Endothelial cell of hepatic sinusoid (primary cell): ENCODE measurements at regions not wholly inside any gene's neighbourhood (a gene's known extent, or its start where the extent isn't known, plus 50 kb on each side); places are given as distances from the start of the nearest gene placed in this dataset.

ENCODE experiments used
- in situ Hi-C: cut with HindIII; loops from 2 replicates; pipeline ENCODE4 v1.10.0; 2017; ENCODE audit warnings: low sequenced_read_pairs

GRCh38 chr4:130124066-130124465 lies 1028.1 kb downstream of the C4orf33 start:
- in situ Hi-C loops, result no loop called here

GRCh38 chr4:130125467-130125866 lies 1029.5 kb downstream of the C4orf33 start:
- in situ Hi-C loops, result no loop called here

GRCh38 chr4:130127297-130127696 lies 1031.3 kb downstream of the C4orf33 start:
- in situ Hi-C loops, result no loop called here

GRCh38 chr4:130131536-130131935 lies 1035.6 kb downstream of the C4orf33 start:
- in situ Hi-C loops, result no loop called here

GRCh38 chr4:130141651-130142050 lies 1045.7 kb downstream of the C4orf33 start:
- in situ Hi-C loops, result no loop called here

- in situ Hi-C loops, result no loop called here
Observed at GRCh38 chr4:130143656-130144055, 1047.7 kb downstream of the C4orf33 start.

DNA sequence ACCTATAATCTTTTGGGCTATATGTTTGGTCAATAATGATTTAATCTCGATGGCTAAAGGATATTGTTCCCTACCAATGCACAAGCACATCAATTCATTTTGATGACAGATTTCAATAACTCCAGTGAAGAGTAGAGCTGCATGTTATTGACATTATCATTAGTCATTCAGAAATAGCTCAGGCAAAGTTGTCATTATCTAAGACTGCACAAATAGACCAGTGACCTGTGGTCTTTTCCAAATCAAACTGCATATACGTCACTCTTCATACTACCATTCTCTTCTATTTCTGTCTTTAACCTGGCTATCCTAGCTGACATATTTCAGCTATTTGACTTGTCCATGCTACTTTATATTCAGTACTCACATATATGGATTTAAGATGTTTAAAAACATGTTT lies 1050.8 kb downstream of the C4orf33 start:
- in situ Hi-C loops, result no loop called here

DNA sequence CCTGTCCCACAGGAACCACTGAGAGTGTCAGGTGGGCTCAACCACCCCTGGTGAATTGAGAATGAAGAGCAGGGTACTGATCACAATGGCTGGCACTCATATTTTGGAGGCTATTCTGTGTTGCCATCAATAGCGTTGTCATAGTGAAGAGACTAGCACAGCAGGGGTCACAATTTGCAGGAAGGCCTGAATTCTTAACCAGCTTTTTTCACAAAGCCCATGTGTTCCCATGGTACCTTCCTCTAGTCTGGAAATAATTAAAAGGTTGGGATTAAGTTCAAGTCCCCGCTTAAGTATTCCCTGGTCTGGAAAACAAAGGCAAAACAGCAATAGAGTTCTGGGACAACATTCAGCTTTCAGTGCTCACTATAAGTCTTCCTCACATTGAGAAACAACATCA lies 1051.7 kb downstream of the C4orf33 start:
- in situ Hi-C loops, result no loop called here

DNA sequence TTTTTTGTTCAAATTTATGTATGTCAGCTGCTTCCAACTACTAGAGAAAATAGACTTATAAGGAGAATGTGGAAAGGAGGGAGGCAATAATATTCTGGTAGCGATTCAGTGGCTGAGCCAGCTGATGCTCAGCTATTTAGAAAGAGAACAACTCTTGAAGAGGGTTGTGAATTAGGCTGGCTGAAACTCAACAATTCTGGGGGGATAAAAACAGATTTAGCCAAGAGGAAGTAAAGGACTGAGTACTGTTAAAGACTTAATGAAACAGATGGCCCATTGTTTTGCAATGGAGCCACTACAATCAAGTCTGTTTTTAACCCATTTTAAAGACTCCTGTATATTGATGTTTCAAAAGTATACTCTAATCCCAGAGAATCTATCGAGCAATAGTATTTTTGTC lies 1058.9 kb downstream of the C4orf33 start:
- in situ Hi-C loops, result no loop called here

- in situ Hi-C loops, result no loop called here
Observed at GRCh38 chr4:130163701-130164100, 1067.7 kb downstream of the C4orf33 start.

GRCh38 chr4:130165381-130165780 lies 1069.4 kb downstream of the C4orf33 start:
- in situ Hi-C loops, result no loop called here

- in situ Hi-C loops, result no loop called here
Observed at GRCh38 chr4:130172156-130172555, 1076.2 kb downstream of the C4orf33 start.

DNA sequence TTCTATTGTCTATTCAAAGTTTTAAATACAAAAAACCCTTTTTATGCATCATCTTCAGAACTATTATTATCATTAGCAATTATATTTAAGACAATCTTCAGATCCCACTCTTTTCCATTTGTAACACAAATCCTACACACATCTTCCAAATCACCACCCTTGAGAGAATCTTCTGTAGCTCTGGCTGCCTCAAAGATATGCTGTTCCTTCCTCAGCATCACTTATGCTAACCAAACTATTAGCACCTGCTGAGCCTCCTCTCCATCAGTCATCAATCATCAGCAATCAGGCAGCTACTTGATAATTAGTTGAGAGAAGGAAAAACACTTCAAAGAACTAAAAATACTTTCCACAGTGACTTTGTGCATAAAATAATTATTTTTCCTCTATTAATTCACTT lies 1082.2 kb downstream of the C4orf33 start:
- in situ Hi-C loops, result no loop called here

DNA sequence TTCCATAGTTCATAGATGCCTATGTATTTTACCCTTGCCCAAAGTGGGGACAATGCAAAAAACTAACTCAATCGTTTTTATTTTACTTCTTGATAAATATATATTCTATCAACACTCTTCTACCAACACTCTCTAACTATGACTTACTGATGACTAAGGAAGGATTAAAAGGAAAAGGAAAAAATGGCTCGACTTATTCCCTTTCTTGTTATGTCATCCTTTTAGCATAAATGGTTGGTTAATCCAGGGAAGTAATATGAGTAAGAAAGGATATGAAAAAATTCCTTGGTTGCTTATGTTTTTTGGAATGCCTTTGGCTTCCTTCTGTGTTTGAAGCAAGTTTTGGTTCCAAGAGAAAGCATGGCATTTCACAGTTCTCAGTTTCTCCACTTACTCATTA lies 1087.1 kb downstream of the C4orf33 start:
- in situ Hi-C loops, result no loop called here

GRCh38 chr4:130183766-130184165 lies 1087.8 kb downstream of the C4orf33 start:
- in situ Hi-C loops, result no loop called here

DNA sequence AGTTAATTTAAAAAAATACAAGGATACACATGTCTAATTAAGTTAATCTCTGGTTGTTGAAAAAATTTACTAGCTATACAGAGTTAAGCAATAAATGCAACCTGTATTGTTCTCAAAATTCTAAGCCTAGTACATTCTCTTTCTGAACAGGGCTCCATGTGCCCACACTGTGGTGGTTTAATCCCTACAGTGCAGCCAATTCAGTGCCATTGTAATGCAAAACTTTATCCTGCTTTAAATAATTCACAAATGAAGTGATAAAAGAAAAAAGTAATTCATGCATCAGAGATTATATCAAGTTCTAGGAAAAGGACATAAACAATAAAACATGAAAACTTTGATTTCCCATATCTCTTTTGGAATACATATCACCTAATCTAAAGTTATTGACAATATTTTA lies 1089.2 kb downstream of the C4orf33 start:
- in situ Hi-C loops, result no loop called here

DNA sequence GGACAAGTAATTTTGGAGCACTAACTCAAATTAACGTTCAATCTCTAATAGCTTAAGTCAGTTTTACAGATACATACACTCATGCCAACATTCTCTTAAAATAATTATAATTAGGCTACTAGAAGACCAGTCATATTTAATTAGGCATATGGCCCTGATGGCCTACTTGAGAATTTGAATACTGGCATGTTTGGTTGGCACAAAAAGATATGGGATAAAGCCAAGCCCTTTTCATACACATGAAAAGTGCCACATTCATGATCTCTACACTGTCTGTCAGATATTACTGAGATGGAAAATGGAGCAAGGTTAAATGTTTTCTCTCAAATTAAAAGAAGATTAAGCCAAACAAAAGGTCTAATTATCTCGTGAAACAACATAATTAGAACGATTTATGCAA lies 1091.0 kb downstream of the C4orf33 start:
- in situ Hi-C loops, result no loop called here

DNA sequence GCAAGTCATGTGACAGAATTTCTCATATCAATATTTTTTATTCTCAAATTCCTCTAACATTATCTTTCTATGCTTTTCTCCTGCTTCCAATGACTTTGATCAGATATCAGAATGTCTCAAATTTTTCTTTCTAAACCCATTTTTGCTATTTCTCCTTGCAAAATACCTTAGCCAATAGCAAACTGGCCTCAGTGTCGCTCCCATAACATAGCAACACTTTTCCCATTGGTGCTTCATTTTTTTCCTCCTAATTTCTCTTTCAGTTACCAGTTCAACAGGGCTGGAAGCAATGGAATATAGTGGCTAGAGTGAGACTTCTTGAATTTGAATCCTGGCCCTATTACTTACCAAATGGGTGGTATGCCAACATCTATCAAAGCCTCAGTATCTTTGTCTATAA lies 1091.6 kb downstream of the C4orf33 start:
- in situ Hi-C loops, result no loop called here

DNA sequence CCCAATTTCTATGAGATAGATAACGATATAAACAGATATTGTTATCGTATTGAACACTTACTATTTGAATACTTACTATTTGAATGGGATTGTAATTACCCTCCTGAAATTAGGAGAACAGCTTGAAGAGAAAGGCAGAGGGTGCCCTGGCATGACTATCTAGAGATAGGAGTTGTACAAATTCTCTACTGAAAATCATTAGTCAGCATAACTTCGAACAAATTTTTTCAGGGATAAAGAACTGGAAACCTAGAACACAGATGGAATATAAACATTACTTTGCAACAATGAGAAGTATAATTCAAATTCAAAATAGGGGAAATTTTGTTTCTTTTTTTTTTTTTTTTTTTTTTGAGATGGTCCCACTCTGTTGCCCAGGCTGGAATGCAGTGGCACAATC lies 1096.8 kb downstream of the C4orf33 start:
- in situ Hi-C loops, result no loop called here

GRCh38 chr4:130197946-130198345 lies 1102.0 kb downstream of the C4orf33 start:
- in situ Hi-C loops, result no loop called here

GRCh38 chr4:130203571-130203970 lies 1107.6 kb downstream of the C4orf33 start:
- in situ Hi-C loops, result no loop called here

GRCh38 chr4:130210864-130211263 lies 1114.9 kb downstream of the C4orf33 start:
- in situ Hi-C loops, result no loop called here

DNA sequence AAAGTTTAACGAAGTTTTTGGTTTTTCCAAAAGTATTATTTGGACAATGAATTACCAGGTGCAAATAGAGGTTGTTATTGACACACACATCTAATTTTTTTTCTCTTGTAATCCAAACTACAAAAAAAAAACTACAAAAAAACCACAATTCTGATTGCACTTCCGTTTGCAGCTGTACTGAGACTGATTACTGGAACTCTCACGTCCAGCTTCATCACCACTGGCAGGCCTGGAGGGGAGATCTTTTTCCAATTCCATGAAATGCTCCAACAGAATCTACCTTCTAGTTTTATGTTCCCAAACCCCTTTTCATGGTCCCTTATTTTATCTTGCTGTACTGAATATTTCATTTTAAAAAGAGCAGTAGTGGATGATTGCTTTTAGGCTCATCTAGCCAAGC lies 1118.3 kb downstream of the C4orf33 start:
- in situ Hi-C loops, result no loop called here
